Neural progenitor cell (in vitro differentiated cells): ENCODE measurements at regions not wholly inside any gene's neighbourhood (a gene's known extent, or its start where the extent isn't known, plus 50 kb on each side); places are given as distances from the start of the nearest gene placed in this dataset.
"Not testable (repeated sequence)": the region's sequence is repeated elsewhere in the genome, so short reads cannot be mapped to it uniquely, and the experiment has no call there.

Experiments used
- DNase-seq: peaks from one replicate; pipeline ENCODE4 v3.0.0-alpha.2; 2016; ENCODE audit warnings: low spot score
- H2AFZ ChIP-seq: fragments of 200-600 bp; sonication (generic); replicated peaks from 2 replicates; pipeline ENCODE4 v1.6.1; 2016; ENCODE audit warnings: antibody characterized with exemption
- H3F3A ChIP-seq: fragments of 200-600 bp; sonication (generic); 2 replicates; pipeline ENCODE4 v1.6.1; 2016; ENCODE audit warnings: antibody characterized with exemption, low read depth
- H3K27ac ChIP-seq: fragments of 200-600 bp; sonication (generic); 2 replicates; pipeline ENCODE4 v1.5.1; 2016; ENCODE audit warnings: mild to moderate bottlenecking
- H3K27me3 ChIP-seq: fragments of 200-600 bp; sonication (generic); 2 replicates; pipeline ENCODE4 v1.6.1; 2016; ENCODE audit warnings: mild to moderate bottlenecking, moderate library complexity
- H3K36me3 ChIP-seq: fragments of 200-600 bp; sonication (generic); 2 replicates; pipeline ENCODE4 v1.5.1; 2016
- H3K4me1 ChIP-seq: fragments of 200-600 bp; sonication (generic); 2 replicates; pipeline ENCODE4 v1.6.1; 2016; ENCODE audit warnings: mixed run types
- H3K4me2 ChIP-seq: fragments of 200-600 bp; sonication (generic); 2 replicates; pipeline ENCODE4 v1.6.1; 2016
- H3K4me3 ChIP-seq: fragments of 200-600 bp; sonication (generic); 2 replicates; pipeline ENCODE4 v1.5.1; 2016
- H3K79me2 ChIP-seq: fragments of 200-600 bp; sonication (generic); 2 replicates; pipeline ENCODE4 v1.6.1; 2016; ENCODE audit warnings: low read depth
- H3K9ac ChIP-seq: fragments of 200-600 bp; sonication (generic); 2 replicates; pipeline ENCODE4 v1.6.1; 2016
- H3K9me3 ChIP-seq: fragments of 200-600 bp; sonication (generic); 2 replicates; pipeline ENCODE4 v1.5.1; 2016; ENCODE audit warnings: low read depth
- H4K20me1 ChIP-seq: fragments of 200-600 bp; sonication (generic); 2 replicates; pipeline ENCODE4 v1.6.1; 2016; ENCODE audit warnings: low read depth
- H3K27ac Mint-ChIP-seq: 3 replicates; pipeline ENCODE4 v1.8.0; 2021; ENCODE audit warnings: mixed read lengths
- H3K27me3 Mint-ChIP-seq: 2 replicates; pipeline ENCODE4 v1.8.0; 2022; ENCODE audit warnings: low read depth, mild to moderate bottlenecking, inconsistent platforms, moderate library complexity, mixed read lengths; ENCODE audit not compliant: insufficient read depth
- H3K36me3 Mint-ChIP-seq: 3 replicates; pipeline ENCODE4 v1.8.0; 2021; ENCODE audit warnings: mixed read lengths
- H3K4me1 Mint-ChIP-seq: 3 replicates; pipeline ENCODE4 v1.8.0; 2021; ENCODE audit warnings: mixed read lengths
- H3K4me3 Mint-ChIP-seq: 3 replicates; pipeline ENCODE4 v1.8.0; 2021; ENCODE audit warnings: mild to moderate bottlenecking, moderate library complexity, mixed read lengths
- H3K9me3 Mint-ChIP-seq: 3 replicates; pipeline ENCODE4 v1.8.0; 2020; ENCODE audit warnings: mixed read lengths
- EZH2 ChIP-seq: fragments of 200-600 bp; sonication (generic); IDR thresholded peaks from 2 replicates; pipeline ENCODE4 v1.6.1; 2017; ENCODE audit warnings: antibody characterized with exemption, mild to moderate bottlenecking, moderate library complexity
- EZH2phosphoT487 ChIP-seq: fragments of 200-600 bp; sonication (generic); IDR thresholded peaks from 2 replicates; pipeline ENCODE4 v1.6.1; 2017; ENCODE audit warnings: antibody characterized with exemption
- TF ChIP-seq, protein P1 (sequence below): fragments of 200-600 bp; sonication (generic); IDR thresholded peaks from 2 replicates; pipeline ENCODE4 v1.5.1; 2017; ENCODE audit warnings: antibody characterized with exemption, mild to moderate bottlenecking

DNA sequence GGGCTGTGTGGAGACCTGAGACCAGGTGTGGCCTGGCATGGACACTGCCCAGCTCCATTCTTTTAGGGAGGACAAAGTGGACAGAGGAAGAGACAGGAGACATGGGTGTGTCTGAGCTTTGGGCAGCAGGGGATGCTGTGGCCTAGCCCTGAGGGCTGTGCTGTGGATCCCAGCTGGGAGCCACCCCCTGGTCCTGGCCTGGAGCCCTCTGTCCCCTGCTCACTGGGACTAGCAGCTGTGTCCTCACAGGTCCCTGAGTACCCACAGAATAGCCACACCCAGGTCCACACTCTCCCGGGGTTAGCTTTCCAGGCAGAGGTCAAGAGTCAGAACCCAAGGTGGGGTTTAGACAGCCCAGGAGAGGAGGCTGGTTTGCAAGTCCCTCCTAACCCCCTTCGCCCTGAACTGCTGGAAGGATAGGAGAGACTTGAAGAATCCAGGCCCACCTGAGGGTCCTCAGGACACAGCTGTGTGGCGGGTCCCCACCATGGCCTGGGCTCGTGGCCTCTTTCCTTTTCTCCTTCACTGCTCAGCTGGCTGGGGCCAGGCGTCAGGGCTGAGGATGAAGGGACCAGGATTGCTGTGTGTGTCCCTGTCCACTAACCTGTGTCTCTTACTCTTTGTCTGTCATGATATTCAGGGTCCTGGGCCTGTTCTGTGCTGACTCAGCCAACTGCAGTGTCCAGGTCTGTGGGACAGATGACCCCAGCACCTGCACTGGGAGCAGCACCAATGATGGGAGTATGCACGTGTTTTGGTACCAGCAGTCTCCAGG is 78.5 kb upstream of the VPREB1 start:
- Histone ChIP-seq H3K36me3 (no peaks in the 10 kb centered on the region), H3K9me3 (no peaks in the 10 kb centered on the region), H2AFZ (no peak overlapping the region), H3K79me2 (no peaks in the 10 kb centered on the region), H3K4me3 (no peak overlapping the region), H3K4me2 (no peak overlapping the region), H4K20me1 (no peaks in the 10 kb centered on the region), H3F3A (no peaks in the 10 kb centered on the region), H3K4me1 (no peaks in the 10 kb centered on the region), H3K9ac (no peak overlapping the region), H3K27ac (no peak overlapping the region), H3K27me3 (peaks cover 96% of the 10 kb centered on the region)
- Mint-ChIP-seq H3K36me3 (no peaks in the 10 kb centered on the region), H3K27ac (no peak overlapping the region), H3K27me3 (peaks cover 24% of the 10 kb centered on the region), H3K9me3 (no peaks in the 10 kb centered on the region), H3K4me1 (peaks cover 2% of the 10 kb centered on the region), H3K4me3 (no peak overlapping the region)
- TF ChIP-seq EZH2 (no peak), EZH2phosphoT487 (no peak)
- TF ChIP-seq, protein P1, sequence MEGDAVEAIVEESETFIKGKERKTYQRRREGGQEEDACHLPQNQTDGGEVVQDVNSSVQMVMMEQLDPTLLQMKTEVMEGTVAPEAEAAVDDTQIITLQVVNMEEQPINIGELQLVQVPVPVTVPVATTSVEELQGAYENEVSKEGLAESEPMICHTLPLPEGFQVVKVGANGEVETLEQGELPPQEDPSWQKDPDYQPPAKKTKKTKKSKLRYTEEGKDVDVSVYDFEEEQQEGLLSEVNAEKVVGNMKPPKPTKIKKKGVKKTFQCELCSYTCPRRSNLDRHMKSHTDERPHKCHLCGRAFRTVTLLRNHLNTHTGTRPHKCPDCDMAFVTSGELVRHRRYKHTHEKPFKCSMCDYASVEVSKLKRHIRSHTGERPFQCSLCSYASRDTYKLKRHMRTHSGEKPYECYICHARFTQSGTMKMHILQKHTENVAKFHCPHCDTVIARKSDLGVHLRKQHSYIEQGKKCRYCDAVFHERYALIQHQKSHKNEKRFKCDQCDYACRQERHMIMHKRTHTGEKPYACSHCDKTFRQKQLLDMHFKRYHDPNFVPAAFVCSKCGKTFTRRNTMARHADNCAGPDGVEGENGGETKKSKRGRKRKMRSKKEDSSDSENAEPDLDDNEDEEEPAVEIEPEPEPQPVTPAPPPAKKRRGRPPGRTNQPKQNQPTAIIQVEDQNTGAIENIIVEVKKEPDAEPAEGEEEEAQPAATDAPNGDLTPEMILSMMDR: no peak
- DNase-seq: no peak

DNA sequence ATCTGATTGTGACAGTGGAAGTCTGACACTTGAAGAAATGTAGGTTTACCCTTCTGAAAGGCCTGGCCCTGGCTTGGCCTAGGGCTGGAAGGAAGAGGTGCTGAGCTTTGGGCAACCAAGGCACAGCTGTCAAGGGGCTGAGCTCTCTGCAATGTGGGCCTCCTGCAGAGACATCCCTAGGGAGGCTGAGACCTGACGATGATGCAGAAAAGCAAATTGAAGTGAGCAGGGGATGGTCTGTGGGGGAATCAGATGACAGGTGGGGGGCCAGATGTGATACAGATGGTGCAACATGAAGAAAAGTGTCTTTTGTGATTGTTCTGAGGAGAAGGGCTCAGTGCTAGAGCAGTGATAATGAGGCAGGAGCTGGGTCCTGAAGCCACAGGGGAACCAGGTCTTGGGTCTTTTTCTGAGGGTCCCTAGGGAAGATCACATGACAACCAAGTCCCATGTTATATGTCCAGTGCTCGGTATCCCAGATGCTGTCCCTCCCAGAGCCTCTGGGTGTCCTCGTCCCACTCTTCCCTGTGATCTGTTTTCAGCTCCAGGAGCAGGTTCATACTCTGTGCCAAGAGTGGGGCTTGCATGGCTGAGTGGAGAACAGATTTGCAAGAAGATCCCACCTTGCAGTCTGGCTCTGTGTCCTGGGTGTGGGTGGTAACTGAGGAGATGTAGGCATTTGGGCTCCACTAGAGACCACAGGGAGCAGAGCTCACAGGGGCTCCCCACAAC is 79.9 kb upstream of the VPREB1 start:
- H3K4me1 ChIP-seq: no peaks in the 10 kb centered on the region
- H3F3A ChIP-seq: no peaks in the 10 kb centered on the region
- H3K4me3 ChIP-seq: no peak overlapping the region
- Mint-ChIP-seq H3K9me3 (no peaks in the 10 kb centered on the region), H3K27me3 (peaks cover 24% of the 10 kb centered on the region), H3K27ac (no peak overlapping the region), H3K4me3 (no peak overlapping the region), H3K36me3 (no peaks in the 10 kb centered on the region), H3K4me1 (peaks cover 2% of the 10 kb centered on the region)
- H2AFZ ChIP-seq: no peak overlapping the region
- TF ChIP-seq EZH2: no peak
- TF ChIP-seq, protein P1: peak; percentile 13
- no peaks in the 10 kb centered on the region for H3K9me3 ChIP-seq
- H3K9ac ChIP-seq: no peak overlapping the region
- no peaks in the 10 kb centered on the region for H3K36me3 ChIP-seq
- no peak overlapping the region for H3K4me2 ChIP-seq
- H4K20me1 ChIP-seq: no peaks in the 10 kb centered on the region
- H3K27ac ChIP-seq: no peak overlapping the region
- DNase-seq: peak; percentile 19
- H3K79me2 ChIP-seq: no peaks in the 10 kb centered on the region
- H3K27me3 ChIP-seq: peaks cover 92% of the 10 kb centered on the region

DNA sequence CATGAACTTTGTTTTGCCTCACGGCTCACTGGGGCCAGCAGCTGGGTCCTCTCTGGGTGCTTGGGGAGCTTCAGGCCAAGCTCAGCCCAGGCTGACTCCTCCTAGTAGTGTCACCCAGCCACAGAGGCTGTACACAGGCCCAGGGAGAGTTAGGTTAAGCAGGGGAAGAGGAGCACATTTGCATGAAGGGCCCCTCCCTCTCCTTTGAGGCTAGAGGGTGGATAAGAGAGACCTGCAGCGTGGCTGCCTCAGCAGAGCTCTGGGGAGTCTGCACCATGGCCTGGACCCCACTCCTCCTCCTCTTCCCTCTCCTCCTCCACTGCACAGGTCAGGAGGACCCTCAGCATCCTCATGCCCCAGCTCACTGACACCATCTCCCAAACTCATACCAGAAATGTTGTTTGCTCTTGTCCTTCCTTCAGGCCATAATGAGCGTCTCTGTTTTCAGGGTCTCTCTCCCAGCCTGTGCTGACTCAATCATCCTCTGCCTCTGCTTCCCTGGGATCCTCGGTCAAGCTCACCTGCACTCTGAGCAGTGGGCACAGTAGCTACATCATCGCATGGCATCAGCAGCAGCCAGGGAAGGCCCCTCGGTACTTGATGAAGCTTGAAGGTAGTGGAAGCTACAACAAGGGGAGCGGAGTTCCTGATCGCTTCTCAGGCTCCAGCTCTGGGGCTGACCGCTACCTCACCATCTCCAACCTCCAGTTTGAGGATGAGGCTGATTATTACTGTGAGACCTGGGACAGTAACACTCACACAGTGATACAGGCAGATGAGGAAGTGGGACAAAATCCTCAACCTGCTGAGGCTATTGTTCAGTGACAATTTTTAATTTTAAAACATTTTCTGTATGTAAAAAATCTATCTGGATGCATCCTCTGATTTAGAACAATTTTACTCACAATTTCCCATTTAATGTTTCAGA is 82.4 kb upstream of the VPREB1 start:
- H3K4me2 ChIP-seq: no peak overlapping the region
- no peaks in the 10 kb centered on the region for H3K9me3 ChIP-seq
- no peak overlapping the region for H3K4me3 ChIP-seq
- Mint-ChIP-seq H3K4me3 (no peak overlapping the region), H3K9me3 (no peaks in the 10 kb centered on the region), H3K27me3 (peaks cover 25% of the 10 kb centered on the region), H3K36me3 (no peaks in the 10 kb centered on the region), H3K27ac (no peak overlapping the region), H3K4me1 (peaks cover 2% of the 10 kb centered on the region)
- no peaks in the 10 kb centered on the region for H3K4me1 ChIP-seq
- no peaks in the 10 kb centered on the region for H3F3A ChIP-seq
- no peaks in the 10 kb centered on the region for H4K20me1 ChIP-seq
- H3K27ac ChIP-seq: no peak overlapping the region
- H2AFZ ChIP-seq: no peak overlapping the region
- TF ChIP-seq EZH2 (no peak), EZH2phosphoT487 (no peak)
- TF ChIP-seq, protein P1: no peak
- H3K27me3 ChIP-seq: peaks cover 92% of the 10 kb centered on the region
- no peak overlapping the region for H3K9ac ChIP-seq
- no peaks in the 10 kb centered on the region for H3K79me2 ChIP-seq
- H3K36me3 ChIP-seq: no peaks in the 10 kb centered on the region
- DNase-seq: no peak

DNA sequence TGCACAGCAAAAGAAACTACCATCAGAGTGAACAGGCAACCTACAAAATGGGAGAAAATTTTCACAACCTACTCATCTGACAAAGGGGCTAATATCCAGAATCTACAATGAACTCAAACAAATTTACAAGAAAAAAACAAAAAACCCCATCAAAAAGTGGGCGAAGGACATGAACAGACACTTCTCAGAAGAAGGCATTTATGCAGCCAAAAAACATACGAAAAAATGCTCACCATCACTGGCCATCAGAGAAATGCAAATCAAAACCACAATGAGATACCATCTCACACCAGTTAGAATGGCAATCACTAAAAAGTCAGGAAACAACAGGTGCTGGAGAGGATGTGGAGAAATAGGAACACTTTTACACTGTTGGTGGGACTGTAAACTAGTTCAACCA is 83.8 kb upstream of the VPREB1 start:
- not testable (repeated sequence) for DNase-seq, H3K79me2 ChIP-seq, H3K4me1 ChIP-seq, H3K27ac Mint-ChIP-seq, H3K9me3 Mint-ChIP-seq, H3K4me3 Mint-ChIP-seq, H3K4me2 ChIP-seq, H3K4me1 Mint-ChIP-seq, H3K9me3 ChIP-seq, H3K36me3 ChIP-seq, H4K20me1 ChIP-seq, H3F3A ChIP-seq, H3K36me3 Mint-ChIP-seq, H3K4me3 ChIP-seq, H3K9ac ChIP-seq, H3K27ac ChIP-seq, H2AFZ ChIP-seq
- peaks cover 21% of the 10 kb centered on the region for H3K27me3 Mint-ChIP-seq
- H3K27me3 ChIP-seq: peaks cover 92% of the 10 kb centered on the region
